Urinary bladder (tissue), 3 donors: ENCODE measurements at regions not wholly inside any gene's neighbourhood (a gene's known extent, or its start where the extent isn't known, plus 50 kb on each side); places are given as distances from the start of the nearest gene placed in this dataset.
"Not testable (repeated sequence)": the region's sequence is repeated elsewhere in the genome, so short reads cannot be mapped to it uniquely, and the experiment has no call there.

Experiments used
- DNase-seq: peaks from one replicate; pipeline ENCODE4 v3.0.0-alpha.2; 2015; ENCODE audit errors: extremely low spot score
- H3K27ac ChIP-seq: one replicate; pipeline ENCODE4 v1.5.1; 2013; ENCODE audit warnings: low read depth, mild to moderate bottlenecking, moderate library complexity
- H3K36me3 ChIP-seq: one replicate; pipeline ENCODE4 v1.6.1; 2013; ENCODE audit warnings: mild to moderate bottlenecking, moderate library complexity; ENCODE audit not compliant: insufficient read depth
- H3K4me1 ChIP-seq: one replicate; pipeline ENCODE4 v1.6.1; 2013; ENCODE audit warnings: mild to moderate bottlenecking, moderate library complexity; ENCODE audit not compliant: insufficient read depth
- H3K4me3 ChIP-seq: one replicate; pipeline ENCODE4 v1.5.1; 2013; ENCODE audit warnings: low read depth, low read length
- WGBS: extraction: QIAGEN DNeasy Blood & Tissue Kit; methylation state at CpG from one replicate; pipeline ENCODE4 v1.1.7; 2013; 5-methylcytosine and 5-hydroxymethylcytosine counted together
- donor health status: healthy with polysubstance abuse.
- donor health status: healthy.

- no peak for DNase-seq
- no peak overlapping the region for H3K27ac ChIP-seq
- WGBS: 92% methylated on average over 21 of the region's 21 CpGs
- H3K4me3 ChIP-seq: no peak overlapping the region
- no peaks in the 10 kb centered on the region for H3K4me1 ChIP-seq
- no peaks in the 10 kb centered on the region for H3K36me3 ChIP-seq
Measured at GRCh38 chr13:111622051-111622531, 301.6 kb downstream of the TEX29 start.

GRCh38 chr13:111623208-111623607 is 302.8 kb downstream of the TEX29 start:
- no peak for DNase-seq
- no peaks in the 10 kb centered on the region for H3K36me3 ChIP-seq
- 83% methylated on average over 20 of the region's 20 CpGs for WGBS

GRCh38 chr13:111623743-111624505 is 303.5 kb downstream of the TEX29 start:
- Histone ChIP-seq H3K4me1 (no peaks in the 10 kb centered on the region), H3K4me3 (no peak overlapping the region), H3K27ac (no peak overlapping the region), H3K36me3 (no peaks in the 10 kb centered on the region)
- no peak for DNase-seq
- 83% methylated on average over 28 of the region's 28 CpGs for WGBS

More at GRCh38 chr13:111623208-111623607, 302.8 kb downstream of the TEX29 start:
- H3K4me1 ChIP-seq: no peaks in the 10 kb centered on the region
- H3K27ac ChIP-seq: no peak overlapping the region
- H3K4me3 ChIP-seq: no peak overlapping the region

DNA sequence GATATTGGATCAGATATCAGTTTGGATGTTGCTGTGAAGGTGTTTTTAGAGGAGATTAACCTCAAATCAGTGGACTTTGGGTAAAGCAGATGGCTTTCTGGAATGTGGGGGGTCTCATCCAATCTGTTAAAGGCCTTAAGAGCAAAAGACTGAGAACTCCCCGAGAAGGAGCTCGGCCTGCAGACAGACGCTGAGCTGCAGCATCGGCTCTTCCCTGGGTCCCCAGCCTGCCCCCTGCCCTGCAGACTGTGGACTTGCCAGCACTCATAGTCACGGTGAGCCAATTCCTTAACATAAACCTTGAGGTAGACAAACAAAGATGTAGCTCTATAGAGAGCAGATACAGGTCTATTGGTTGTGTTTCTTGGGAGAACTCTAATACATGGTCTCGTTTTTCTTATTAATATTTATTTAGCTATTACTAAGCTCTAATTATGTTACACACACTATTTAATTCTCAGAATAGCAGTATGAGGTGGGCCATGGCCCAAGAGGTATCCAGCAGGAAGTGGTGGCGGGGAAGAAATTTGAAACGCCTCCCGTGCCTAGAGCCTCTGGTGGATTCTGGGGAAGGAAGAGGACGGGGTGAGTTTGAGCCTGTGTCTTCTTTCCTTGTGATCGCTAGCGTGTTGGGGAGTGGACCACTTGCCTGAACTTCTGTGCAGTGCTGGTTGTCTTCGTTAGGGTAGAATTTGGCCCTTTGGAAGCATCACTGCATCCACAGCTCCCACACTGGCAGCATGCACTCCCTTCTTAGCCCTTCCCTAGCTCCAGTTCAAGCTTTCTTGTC is 305.3 kb downstream of the TEX29 start:
- Histone ChIP-seq H3K36me3 (no peaks in the 10 kb centered on the region), H3K4me1 (no peaks in the 10 kb centered on the region), H3K4me3 (no peak overlapping the region), H3K27ac (no peak overlapping the region)
- 79% methylated on average over 13 of the region's 13 CpGs for WGBS
- DNase-seq: no peak

- H3K36me3 ChIP-seq: no peaks in the 10 kb centered on the region
- H3K4me3 ChIP-seq: no peak overlapping the region
- H3K27ac ChIP-seq: no peak overlapping the region
- H3K4me1 ChIP-seq: no peaks in the 10 kb centered on the region
- DNase-seq: no peak
- WGBS: 64% methylated on average over 18 of the region's 18 CpGs
Measured at GRCh38 chr13:111626371-111627305, 306.2 kb downstream of the TEX29 start.

- no peak for DNase-seq
- no peak overlapping the region for H3K27ac ChIP-seq
- WGBS: 78% methylated on average over 13 of the region's 13 CpGs
- no peaks in the 10 kb centered on the region for H3K4me1 ChIP-seq
- H3K36me3 ChIP-seq: no peaks in the 10 kb centered on the region
- H3K4me3 ChIP-seq: no peak overlapping the region
Measured at GRCh38 chr13:111627596-111627995, 307.2 kb downstream of the TEX29 start.

GRCh38 chr13:111629016-111629415 is 308.6 kb downstream of the TEX29 start:
- no peaks in the 10 kb centered on the region for H3K4me1 ChIP-seq
- 80% methylated on average over 11 of the region's 11 CpGs for WGBS
- H3K36me3 ChIP-seq: no peaks in the 10 kb centered on the region
- no peak overlapping the region for H3K4me3 ChIP-seq
- no peak for DNase-seq
- H3K27ac ChIP-seq: no peak overlapping the region

DNA sequence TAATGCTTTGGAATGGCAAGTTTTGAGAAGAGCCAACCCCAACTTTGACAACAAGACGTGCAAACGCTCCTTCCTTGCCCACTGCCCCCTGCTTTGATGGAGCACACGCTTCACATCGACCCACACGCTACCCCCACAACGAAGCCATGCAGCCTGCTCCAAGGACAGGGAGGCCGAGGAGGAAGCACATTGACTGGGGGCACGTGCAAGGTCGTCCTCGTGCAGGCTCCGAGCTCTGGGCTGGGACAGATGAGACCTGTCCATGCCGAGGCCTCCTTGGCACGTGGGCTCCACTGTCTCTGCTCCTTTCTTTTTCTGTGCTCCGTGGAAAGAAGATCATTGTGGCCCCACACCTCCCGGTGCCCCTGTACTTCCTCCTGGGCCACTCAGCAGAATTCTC is 309.0 kb downstream of the TEX29 start:
- Histone ChIP-seq H3K4me3 (no peak overlapping the region), H3K4me1 (no peaks in the 10 kb centered on the region), H3K36me3 (no peaks in the 10 kb centered on the region), H3K27ac (no peak overlapping the region)
- 86% methylated on average over 15 of the region's 15 CpGs for WGBS
- no peak for DNase-seq

- Histone ChIP-seq H3K36me3 (no peaks in the 10 kb centered on the region), H3K27ac (no peak overlapping the region), H3K4me3 (no peak overlapping the region), H3K4me1 (no peaks in the 10 kb centered on the region)
- WGBS: 55% methylated on average over 14 of the region's 14 CpGs
- no peak for DNase-seq
Measured at GRCh38 chr13:111629926-111630325, 309.5 kb downstream of the TEX29 start.

- Histone ChIP-seq H3K27ac (no peak overlapping the region), H3K4me1 (no peaks in the 10 kb centered on the region), H3K36me3 (no peaks in the 10 kb centered on the region), H3K4me3 (no peak overlapping the region)
- DNase-seq: no peak
- 61% methylated on average over 11 of the region's 11 CpGs for WGBS
Measured at GRCh38 chr13:111630406-111630805, 310.0 kb downstream of the TEX29 start.

DNA sequence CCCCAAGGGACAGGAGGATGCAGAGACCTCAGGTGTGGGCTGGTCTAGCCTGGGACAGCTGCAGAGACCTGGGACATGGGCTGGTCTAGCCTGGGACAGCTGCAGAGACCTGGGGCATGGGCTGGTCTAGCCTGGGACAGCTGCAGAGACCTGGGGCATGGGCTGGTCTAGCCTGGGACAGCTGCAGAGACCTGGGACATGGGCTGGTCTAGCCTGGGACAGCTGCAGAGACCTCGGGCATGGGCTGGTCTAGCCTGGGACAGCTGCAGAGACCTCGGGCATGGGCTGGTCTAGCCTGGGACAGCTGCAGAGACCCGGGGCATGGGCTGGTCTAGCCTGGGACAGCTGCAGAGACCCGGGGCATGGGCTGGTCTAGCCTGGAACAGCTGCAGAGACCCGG is 310.8 kb downstream of the TEX29 start:
- 70% methylated on average over 5 of the region's 5 CpGs for WGBS
- H3K27ac ChIP-seq: not testable (repeated sequence)

DNA sequence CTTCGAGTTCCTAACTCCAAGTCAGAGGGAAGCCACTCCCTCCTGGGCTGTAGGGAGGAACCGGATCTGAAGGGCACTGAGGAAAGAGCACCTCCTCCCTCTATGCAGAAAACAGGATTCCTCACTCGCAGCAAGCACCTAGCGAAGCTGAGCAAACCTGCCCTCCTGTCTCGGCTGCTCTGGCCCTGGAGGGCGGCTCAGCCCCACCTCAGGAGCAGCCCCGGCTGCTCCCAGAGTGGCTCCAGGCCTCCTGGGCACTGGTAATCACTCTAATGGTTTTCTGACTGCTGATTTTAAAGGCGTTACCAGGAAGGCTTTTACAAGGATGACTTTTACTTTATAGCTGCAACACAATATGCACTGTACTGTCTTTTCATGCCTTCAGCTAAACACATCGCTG is 312.5 kb downstream of the TEX29 start:
- Histone ChIP-seq H3K36me3 (no peaks in the 10 kb centered on the region), H3K4me3 (no peak overlapping the region), H3K27ac (no peak overlapping the region), H3K4me1 (no peaks in the 10 kb centered on the region)
- 35% methylated on average over 9 of the region's 9 CpGs for WGBS
- DNase-seq: no peak

More for the DNA sequence above, 310.8 kb downstream of the TEX29 start:
- not testable (repeated sequence) for H3K36me3 ChIP-seq, H3K4me3 ChIP-seq, DNase-seq, H3K4me1 ChIP-seq

- H3K36me3 ChIP-seq: no peaks in the 10 kb centered on the region
- 73% methylated on average over 4 of the region's 4 CpGs for WGBS
- H3K4me3 ChIP-seq: no peak overlapping the region
- no peaks in the 10 kb centered on the region for H3K4me1 ChIP-seq
- no peak overlapping the region for H3K27ac ChIP-seq
- DNase-seq: no peak
Measured at GRCh38 chr13:111633401-111633800, 313.0 kb downstream of the TEX29 start.
